CD4-positive, alpha-beta T cell treated with Interleukin-2 at 100 ng/mL for 4 hours (primary cell): ENCODE measurements at regions not wholly inside any gene's neighbourhood (a gene's known extent, or its start where the extent isn't known, plus 50 kb on each side); places are given as distances from the start of the nearest gene placed in this dataset.

Source experiments
- DNase-seq: peaks from one replicate; pipeline ENCODE4 v3.0.0-alpha.2; 2020; ENCODE audit warnings: low spot score

GRCh38 chr13:21757763-21758162, 86.9 kb downstream of the FGF9 start:
- DNase-seq, result no peak

GRCh38 chr13:21758441-21758840, 87.6 kb downstream of the FGF9 start:
- DNase-seq, result no peak

- DNase-seq, result no peak
Measured at GRCh38 chr13:21759463-21759862, 88.6 kb downstream of the FGF9 start.

GRCh38 chr13:21759911-21760310, 89.0 kb downstream of the FGF9 start:
- DNase-seq, result no peak

GRCh38 chr13:21761770-21762169, 90.9 kb downstream of the FGF9 start:
- no peak for DNase-seq

GRCh38 chr13:21762512-21762911, 91.6 kb downstream of the FGF9 start:
- no peak for DNase-seq

- no peak for DNase-seq
Measured at GRCh38 chr13:21767032-21767431, 96.2 kb downstream of the FGF9 start.

- DNase-seq, result no peak
Measured at GRCh38 chr13:21771075-21771474, 100.2 kb downstream of the FGF9 start.

- no peak for DNase-seq
Measured at GRCh38 chr13:21777166-21777565, 106.3 kb downstream of the FGF9 start.

GRCh38 chr13:21777813-21778212, 106.9 kb downstream of the FGF9 start:
- DNase-seq, result no peak

GRCh38 chr13:21782736-21783135, 111.9 kb downstream of the FGF9 start:
- DNase-seq, result no peak

GRCh38 chr13:21785990-21786389, 115.1 kb downstream of the FGF9 start:
- no peak for DNase-seq

- DNase-seq, result no peak
Measured at GRCh38 chr13:21796066-21796465, 125.2 kb downstream of the FGF9 start.

GRCh38 chr13:21796775-21797514, 126.1 kb downstream of the FGF9 start:
- DNase-seq, result no peak

- no peak for DNase-seq
Measured at GRCh38 chr13:21797736-21798135, 126.9 kb downstream of the FGF9 start.

- no peak for DNase-seq
Measured at GRCh38 chr13:21798181-21798580, 127.3 kb downstream of the FGF9 start.

- no peak for DNase-seq
Measured at GRCh38 chr13:21799671-21800070, 128.8 kb downstream of the FGF9 start.

GRCh38 chr13:21800837-21801616, 130.2 kb downstream of the FGF9 start:
- DNase-seq, result no peak

- no peak for DNase-seq
Measured at GRCh38 chr13:21805733-21806132, 134.9 kb downstream of the FGF9 start.

GRCh38 chr13:21812192-21812626, 141.3 kb downstream of the FGF9 start:
- DNase-seq, result no peak

- no peak for DNase-seq
Measured at GRCh38 chr13:21813110-21813509, 142.2 kb downstream of the FGF9 start.

- DNase-seq, result no peak
Measured at GRCh38 chr13:21813844-21814243, 143.0 kb downstream of the FGF9 start.

- DNase-seq, result no peak
Measured at GRCh38 chr13:21814604-21815003, 143.7 kb downstream of the FGF9 start.

GRCh38 chr13:21817878-21818277, 147.0 kb downstream of the FGF9 start:
- no peak for DNase-seq
